HEK293 (cell line): ENCODE measurements at regions not wholly inside any gene's neighbourhood (a gene's known extent, or its start where the extent isn't known, plus 50 kb on each side); places are given as distances from the start of the nearest gene placed in this dataset.

Source experiments
- CTCF ChIA-PET: fragments of 350-600 bp; formaldehyde crosslinking; extraction: SDS; loops from one replicate; lab custom pipeline; 2021; ENCODE audit warnings: antibody characterized with exemption; lab: Yijun Ruan, JAX
- POLR2A ChIA-PET: fragments of 300-600 bp; formaldehyde crosslinking; extraction: SDS; loops from one replicate; lab custom pipeline; 2020; ENCODE audit warnings: antibody characterized with exemption, inconsistent platforms; lab: Yijun Ruan, JAX
- H3K27ac ChIP-seq: fragments of 200-500 bp; sonication (Bioruptor generic); 2 replicates; pipeline ENCODE4 v1.5.1; 2014; ENCODE audit warnings: low read depth, low read length, control low read depth, inconsistent platforms; ENCODE audit errors: extremely low read depth
- H3K36me3 ChIP-seq, 2 experiments: fragments of 200-500 bp in 1 of 2; sonication (Bioruptor generic) in 1 of 2; 1 replicate in 1 of 2; 2 replicates in 1 of 2; pipeline ENCODE4 v1.5.1; 2014 to 2017; ENCODE audit warnings: inconsistent platforms in 2 of 2, low read length in 2 of 2; ENCODE audit not compliant: control insufficient read depth in 2 of 2, insufficient read depth in 1 of 2
- H3K4me1 ChIP-seq: fragments of 200-500 bp; sonication (Bioruptor generic); 2 replicates; pipeline ENCODE4 v1.5.1; 2014; ENCODE audit warnings: mild to moderate bottlenecking, low read length, inconsistent platforms; ENCODE audit not compliant: control insufficient read depth, insufficient read depth
- H3K4me3 ChIP-seq: 2 replicates; pipeline ENCODE4 v1.5.1; 2011; ENCODE audit warnings: low read depth, mild to moderate bottlenecking, control low read depth, low read length, moderate library complexity
- H3K9me3 ChIP-seq: fragments of 200-500 bp; sonication (Bioruptor generic); 2 replicates; pipeline ENCODE4 v1.5.1; 2014; ENCODE audit warnings: low read depth, low read length, inconsistent platforms; ENCODE audit not compliant: control insufficient read depth, insufficient read depth
- BCL11B ChIP-seq: fragments of 450-650 bp; formaldehyde crosslinking; IDR thresholded peaks from 2 replicates; pipeline ENCODE4 v1.5.1; 2016; ENCODE audit warnings: low read depth, missing biosample characterization, missing genetic modification characterization
- FEZF1 ChIP-seq: fragments of 450-650 bp; formaldehyde crosslinking; IDR thresholded peaks from 2 replicates; pipeline ENCODE4 v1.5.1; 2016; ENCODE audit warnings: missing biosample characterization, missing genetic modification characterization
- YY1 ChIP-seq: fragments of 450-650 bp; formaldehyde crosslinking; IDR thresholded peaks from 2 replicates; pipeline ENCODE4 v1.5.1; 2018; ENCODE audit warnings: missing biosample characterization, missing genetic modification characterization
- ZBTB20 ChIP-seq: fragments of 450-650 bp; formaldehyde crosslinking; IDR thresholded peaks from 2 replicates; pipeline ENCODE4 v1.5.1; 2016; ENCODE audit warnings: missing biosample characterization, missing genetic modification characterization
- ZNF146 ChIP-seq: fragments of 450-650 bp; formaldehyde crosslinking; IDR thresholded peaks from 2 replicates; pipeline ENCODE4 v1.5.1; 2016; ENCODE audit warnings: missing biosample characterization, missing genetic modification characterization
- ZNF157 ChIP-seq: fragments of 450-650 bp; formaldehyde crosslinking; IDR thresholded peaks from 2 replicates; pipeline ENCODE4 v1.5.1; 2016; ENCODE audit warnings: missing biosample characterization, missing genetic modification characterization
- ZNF169 ChIP-seq: fragments of 450-650 bp; formaldehyde crosslinking; IDR thresholded peaks from 2 replicates; pipeline ENCODE4 v1.5.1; 2016; ENCODE audit warnings: missing biosample characterization, missing genetic modification characterization
- ZNF239 ChIP-seq: fragments of 450-650 bp; formaldehyde crosslinking; IDR thresholded peaks from 2 replicates; pipeline ENCODE4 v1.5.1; 2016; ENCODE audit warnings: missing biosample characterization, missing genetic modification characterization
- ZNF426 ChIP-seq: fragments of 450-650 bp; formaldehyde crosslinking; IDR thresholded peaks from 2 replicates; pipeline ENCODE4 v1.5.1; 2017; ENCODE audit warnings: missing biosample characterization, missing genetic modification characterization, mild to moderate bottlenecking, inconsistent platforms, moderate library complexity
- ZNF473 ChIP-seq: fragments of 450-650 bp; formaldehyde crosslinking; IDR thresholded peaks from 2 replicates; pipeline ENCODE4 v1.5.1; 2017; ENCODE audit warnings: missing biosample characterization, missing genetic modification characterization
- ZNF514 ChIP-seq: fragments of 450-650 bp; formaldehyde crosslinking; IDR thresholded peaks from 2 replicates; pipeline ENCODE4 v1.5.1; 2016; ENCODE audit warnings: missing biosample characterization, missing genetic modification characterization
- ZNF621 ChIP-seq: fragments of 450-650 bp; formaldehyde crosslinking; IDR thresholded peaks from 2 replicates; pipeline ENCODE4 v1.5.1; 2017; ENCODE audit warnings: missing biosample characterization, missing genetic modification characterization
- ZNF707 ChIP-seq: fragments of 450-650 bp; formaldehyde crosslinking; IDR thresholded peaks from 2 replicates; pipeline ENCODE4 v1.5.1; 2016; ENCODE audit warnings: missing biosample characterization, missing genetic modification characterization
- TF ChIP-seq, protein P1 (sequence below): fragments of 450-650 bp; formaldehyde crosslinking; IDR thresholded peaks from 2 replicates; pipeline ENCODE4 v1.5.1; 2016; ENCODE audit warnings: missing biosample characterization, missing genetic modification characterization, borderline replicate concordance
- TF ChIP-seq, protein P2 (sequence below): fragments of 450-650 bp; formaldehyde crosslinking; IDR thresholded peaks from 2 replicates; pipeline ENCODE4 v1.5.1; 2016; ENCODE audit warnings: missing biosample characterization, missing genetic modification characterization
- TF ChIP-seq, protein P3 (sequence below): fragments of 450-650 bp; formaldehyde crosslinking; IDR thresholded peaks from 2 replicates; pipeline ENCODE4 v1.5.1; 2016; ENCODE audit warnings: missing biosample characterization, missing genetic modification characterization, borderline replicate concordance

DNA sequence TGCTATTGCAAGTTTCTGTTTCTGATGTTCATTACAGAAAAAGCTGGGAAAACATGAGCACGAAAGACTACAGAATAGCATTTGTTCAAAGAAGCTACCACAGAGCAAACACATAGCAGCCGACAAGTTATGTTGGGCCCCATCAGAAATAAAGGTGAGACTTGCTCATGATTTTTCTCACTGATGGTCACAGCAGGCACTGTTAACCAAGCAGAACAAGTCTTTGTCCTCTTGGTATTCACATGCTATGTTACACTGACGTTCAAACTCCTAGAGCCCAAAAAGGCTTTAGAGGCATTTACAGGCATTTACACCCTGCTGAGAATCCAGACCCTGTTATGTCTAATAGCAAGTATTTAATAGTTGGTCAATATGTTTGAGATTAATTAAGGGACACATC, 235.0 kb upstream of the HNMT start:
- Histone ChIP-seq H3K27ac (no peak overlapping the region), H3K4me1 (no peaks in the 10 kb centered on the region), H3K36me3 (no peaks in the 10 kb centered on the region), H3K9me3 (no peaks in the 10 kb centered on the region), H3K4me3 (no peak overlapping the region)
- CTCF ChIA-PET: no interaction called here
- POLR2A ChIA-PET: no interaction called here
- TF ChIP-seq ZNF157 (tag by site-specific recombination) (no peak), ZNF707 (tag by site-specific recombination) (no peak), FEZF1 (tag by site-specific recombination) (no peak), ZNF473 (tag by site-specific recombination) (no peak)
- TF ChIP-seq, protein P1, sequence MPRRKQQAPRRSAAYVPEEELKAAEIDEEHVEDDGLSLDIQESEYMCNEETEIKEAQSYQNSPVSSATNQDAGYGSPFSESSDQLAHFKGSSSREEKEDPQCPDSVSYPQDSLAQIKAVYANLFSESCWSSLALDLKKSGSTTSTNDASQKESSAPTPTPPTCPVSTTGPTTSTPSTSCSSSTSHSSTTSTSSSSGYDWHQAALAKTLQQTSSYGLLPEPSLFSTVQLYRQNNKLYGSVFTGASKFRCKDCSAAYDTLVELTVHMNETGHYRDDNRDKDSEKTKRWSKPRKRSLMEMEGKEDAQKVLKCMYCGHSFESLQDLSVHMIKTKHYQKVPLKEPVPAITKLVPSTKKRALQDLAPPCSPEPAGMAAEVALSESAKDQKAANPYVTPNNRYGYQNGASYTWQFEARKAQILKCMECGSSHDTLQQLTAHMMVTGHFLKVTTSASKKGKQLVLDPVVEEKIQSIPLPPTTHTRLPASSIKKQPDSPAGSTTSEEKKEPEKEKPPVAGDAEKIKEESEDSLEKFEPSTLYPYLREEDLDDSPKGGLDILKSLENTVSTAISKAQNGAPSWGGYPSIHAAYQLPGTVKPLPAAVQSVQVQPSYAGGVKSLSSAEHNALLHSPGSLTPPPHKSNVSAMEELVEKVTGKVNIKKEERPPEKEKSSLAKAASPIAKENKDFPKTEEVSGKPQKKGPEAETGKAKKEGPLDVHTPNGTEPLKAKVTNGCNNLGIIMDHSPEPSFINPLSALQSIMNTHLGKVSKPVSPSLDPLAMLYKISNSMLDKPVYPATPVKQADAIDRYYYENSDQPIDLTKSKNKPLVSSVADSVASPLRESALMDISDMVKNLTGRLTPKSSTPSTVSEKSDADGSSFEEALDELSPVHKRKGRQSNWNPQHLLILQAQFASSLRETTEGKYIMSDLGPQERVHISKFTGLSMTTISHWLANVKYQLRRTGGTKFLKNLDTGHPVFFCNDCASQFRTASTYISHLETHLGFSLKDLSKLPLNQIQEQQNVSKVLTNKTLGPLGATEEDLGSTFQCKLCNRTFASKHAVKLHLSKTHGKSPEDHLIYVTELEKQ (tag by site-specific recombination): no peak

DNA sequence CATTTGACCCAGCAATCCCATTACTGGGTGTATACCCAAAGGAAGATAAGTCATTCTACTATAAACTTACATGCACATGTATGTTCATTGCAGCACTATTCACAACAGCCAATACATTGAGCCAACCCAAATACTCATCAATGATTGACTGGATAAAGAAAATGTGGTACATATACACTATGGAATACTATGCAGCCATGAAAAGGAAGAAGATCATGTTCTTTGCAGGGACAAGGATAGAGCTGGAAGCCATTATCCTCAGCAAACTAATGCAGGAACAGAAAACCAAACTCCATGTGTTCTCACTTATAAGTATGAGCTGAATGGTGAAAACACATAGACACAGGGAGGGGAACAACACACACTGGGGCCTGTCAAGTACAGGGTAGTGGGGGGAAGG, 226.7 kb upstream of the HNMT start:
- Histone ChIP-seq H3K4me1 (no peaks in the 10 kb centered on the region), H3K27ac (no peak overlapping the region), H3K9me3 (no peaks in the 10 kb centered on the region), H3K36me3 (no peaks in the 10 kb centered on the region), H3K4me3 (no peak overlapping the region)
- POLR2A ChIA-PET: no interaction called here
- CTCF ChIA-PET: interaction anchor here (0.6 kb wide), 1 partner anchor 13 kb away, joined by 3 read pairs; no protein-coding TSS in a partner anchor
- TF ChIP-seq ZNF426 (tag by site-specific recombination) (no peak), ZNF146 (tag by site-specific recombination) (peak; percentile 86)

DNA sequence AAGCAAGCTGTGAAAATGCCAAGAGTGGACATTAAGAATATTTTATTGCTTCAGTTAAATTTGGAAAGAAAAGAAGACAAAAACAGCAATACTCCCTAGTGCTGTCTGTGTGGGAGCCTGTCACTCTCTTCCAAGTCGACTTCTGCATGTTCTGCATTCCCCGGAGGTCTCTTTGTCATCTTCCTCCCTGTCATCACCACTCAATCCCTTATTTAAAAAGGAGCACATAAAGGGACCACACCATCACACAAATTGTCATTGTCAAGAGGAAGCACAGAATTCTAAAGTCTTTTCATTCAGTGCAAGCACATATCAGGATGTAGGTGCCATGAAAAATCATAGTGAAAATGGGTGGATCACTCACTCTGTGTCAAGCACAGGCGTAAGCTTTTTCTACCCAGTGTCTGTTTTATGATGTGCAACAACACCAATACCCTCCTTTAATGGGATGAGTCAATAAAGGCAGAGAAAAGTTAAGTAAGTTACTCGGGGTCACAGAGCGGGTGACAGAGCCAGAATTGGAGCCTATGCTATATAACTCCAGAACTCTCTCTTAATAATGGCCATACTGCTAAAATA, 222.4 kb upstream of the HNMT start:
- no peak overlapping the region for H3K4me3 ChIP-seq
- no peaks in the 10 kb centered on the region for H3K4me1 ChIP-seq
- H3K9me3 ChIP-seq: no peaks in the 10 kb centered on the region
- ChIA-PET CTCF (no interaction called here), POLR2A (no interaction called here)
- TF ChIP-seq ZNF621 (tag by site-specific recombination) (no peak), ZNF239 (no peak), BCL11B (tag by site-specific recombination) (no peak), YY1 (no peak)
- H3K27ac ChIP-seq: no peak overlapping the region
- no peaks in the 10 kb centered on the region for H3K36me3 ChIP-seq

DNA sequence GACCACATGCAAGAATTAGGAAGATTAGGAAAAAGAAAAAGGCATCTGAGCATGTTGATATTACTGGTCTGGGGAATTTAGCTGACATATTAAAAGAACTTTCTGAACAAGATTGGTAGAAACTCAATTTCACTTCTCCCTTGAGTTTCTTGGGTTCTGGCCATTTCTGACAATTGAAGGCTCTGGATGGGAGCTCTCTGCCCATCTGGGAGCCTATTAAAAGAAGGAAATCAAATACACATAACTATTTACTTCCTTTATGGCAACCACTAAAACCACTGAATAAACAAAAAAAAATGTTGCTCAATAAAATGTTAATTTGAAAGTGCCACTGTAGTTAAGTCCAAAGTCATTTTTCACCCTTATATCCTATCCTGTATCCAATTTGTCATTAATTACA, 216.8 kb upstream of the HNMT start:
- TF ChIP-seq ZNF239: no peak
- TF ChIP-seq, protein P2, sequence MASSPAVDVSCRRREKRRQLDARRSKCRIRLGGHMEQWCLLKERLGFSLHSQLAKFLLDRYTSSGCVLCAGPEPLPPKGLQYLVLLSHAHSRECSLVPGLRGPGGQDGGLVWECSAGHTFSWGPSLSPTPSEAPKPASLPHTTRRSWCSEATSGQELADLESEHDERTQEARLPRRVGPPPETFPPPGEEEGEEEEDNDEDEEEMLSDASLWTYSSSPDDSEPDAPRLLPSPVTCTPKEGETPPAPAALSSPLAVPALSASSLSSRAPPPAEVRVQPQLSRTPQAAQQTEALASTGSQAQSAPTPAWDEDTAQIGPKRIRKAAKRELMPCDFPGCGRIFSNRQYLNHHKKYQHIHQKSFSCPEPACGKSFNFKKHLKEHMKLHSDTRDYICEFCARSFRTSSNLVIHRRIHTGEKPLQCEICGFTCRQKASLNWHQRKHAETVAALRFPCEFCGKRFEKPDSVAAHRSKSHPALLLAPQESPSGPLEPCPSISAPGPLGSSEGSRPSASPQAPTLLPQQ (tag by site-specific recombination): no peak
- TF ChIP-seq ZNF514: no peak
- TF ChIP-seq ZBTB20 (tag by site-specific recombination): no peak
- no peak for TF ChIP-seq FEZF1 (tag by site-specific recombination)
- TF ChIP-seq, protein P3, sequence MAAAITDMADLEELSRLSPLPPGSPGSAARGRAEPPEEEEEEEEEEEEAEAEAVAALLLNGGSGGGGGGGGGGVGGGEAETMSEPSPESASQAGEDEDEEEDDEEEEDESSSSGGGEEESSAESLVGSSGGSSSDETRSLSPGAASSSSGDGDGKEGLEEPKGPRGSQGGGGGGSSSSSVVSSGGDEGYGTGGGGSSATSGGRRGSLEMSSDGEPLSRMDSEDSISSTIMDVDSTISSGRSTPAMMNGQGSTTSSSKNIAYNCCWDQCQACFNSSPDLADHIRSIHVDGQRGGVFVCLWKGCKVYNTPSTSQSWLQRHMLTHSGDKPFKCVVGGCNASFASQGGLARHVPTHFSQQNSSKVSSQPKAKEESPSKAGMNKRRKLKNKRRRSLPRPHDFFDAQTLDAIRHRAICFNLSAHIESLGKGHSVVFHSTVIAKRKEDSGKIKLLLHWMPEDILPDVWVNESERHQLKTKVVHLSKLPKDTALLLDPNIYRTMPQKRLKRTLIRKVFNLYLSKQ (tag by site-specific recombination): no peak
- no peak for TF ChIP-seq ZNF169 (tag by site-specific recombination)
- no peaks in the 10 kb centered on the region for H3K9me3 ChIP-seq
- no peak overlapping the region for H3K27ac ChIP-seq
- POLR2A ChIA-PET: no interaction called here
- H3K36me3 ChIP-seq: no peaks in the 10 kb centered on the region
- CTCF ChIA-PET: interaction anchor here (0.6 to 0.7 kb wide), 2 partner anchors 85 to 143 kb away, joined by 3 read pairs; no protein-coding TSS in a partner anchor
- no peaks in the 10 kb centered on the region for H3K4me1 ChIP-seq
- H3K4me3 ChIP-seq: no peak overlapping the region
